Gastroesophageal sphincter (tissue), 4 donors: ENCODE measurements at regions not wholly inside any gene's neighbourhood (a gene's known extent, or its start where the extent isn't known, plus 50 kb on each side); places are given as distances from the start of the nearest gene placed in this dataset.

Source experiments
- ATAC-seq: fragments of 150-250 bp; one replicate; pipeline ENCODE4 v1.9.1; 2016; ENCODE audit warnings: mild to moderate bottlenecking, moderate library complexity
- H3K27ac ChIP-seq, 4 donors: fragments of 200-600 bp; sonication (generic) in 3 of 4; 1 replicate in 3 of 4; 2 replicates in 1 of 4; pipeline ENCODE4 v1.5.1; 2016 to 2019
- H3K27me3 ChIP-seq: fragments of 200-600 bp; sonication (generic); one replicate; pipeline ENCODE4 v1.5.1; 2019
- H3K36me3 ChIP-seq, 2 donors: fragments of 200-600 bp; sonication (generic); one replicate each; pipeline ENCODE4 v1.5.1; 2019; ENCODE audit warnings: control low read depth in 1 of 2
- H3K4me1 ChIP-seq, 3 donors: fragments of 200-600 bp; sonication (generic); 1 replicate in 2 of 3; 2 replicates in 1 of 3; pipeline ENCODE4 v1.5.1; 2016 to 2019; ENCODE audit warnings: control low read depth in 2 of 3
- H3K4me3 ChIP-seq, 2 donors: fragments of 200-600 bp; sonication (generic); one replicate each; pipeline ENCODE4 v1.5.1; 2019; ENCODE audit warnings: mild to moderate bottlenecking in 1 of 2, moderate library complexity in 1 of 2
- H3K9me3 ChIP-seq, 3 donors: fragments of 200-600 bp; sonication (generic); one replicate each; pipeline ENCODE4 v1.5.1; 2017 to 2019; ENCODE audit warnings: control low read depth in 2 of 3
- CTCF ChIP-seq, 4 experiments: fragments of 200-600 bp in 2 of 4; fragments of 450-650 bp in 2 of 4; sonication (generic) in 1 of 4; IDR thresholded peaks; one replicate each; pipeline ENCODE4 v1.5.1; 2017 to 2019; ENCODE audit warnings: antibody characterized with exemption in 4 of 4, mild to moderate bottlenecking in 2 of 4, moderate library complexity in 2 of 4
- EP300 ChIP-seq: sonication (generic); formaldehyde crosslinking; IDR thresholded peaks from one replicate; pipeline ENCODE4 v1.6.1; 2017; ENCODE audit warnings: antibody characterized with exemption, mild to moderate bottlenecking
- POLR2A ChIP-seq, 2 donors: fragments of 450-650 bp; IDR thresholded peaks; one replicate each; pipeline ENCODE4 v1.6.1; 2017; ENCODE audit warnings: antibody characterized with exemption in 2 of 2, mild to moderate bottlenecking in 2 of 2, moderate library complexity in 1 of 2
- POLR2AphosphoS5 ChIP-seq: sonication (generic); formaldehyde crosslinking; IDR thresholded peaks from one replicate; pipeline ENCODE4 v1.6.1; 2017; ENCODE audit warnings: antibody characterized with exemption
- WGBS, 2 donors: methylation state at CpG; one replicate each; pipeline ENCODE4 v1.1.5; 2018; ENCODE audit warnings: low coverage in 1 of 2; 5-methylcytosine and 5-hydroxymethylcytosine counted together

GRCh38 chr5:6826756-6827155 lies 113.5 kb downstream of the TENT4A start:
- Histone ChIP-seq H3K36me3 (no peaks in the 10 kb centered on the region), H3K4me1 (no peaks in the 10 kb centered on the region), H3K9me3 (peaks cover 0 to 4% (median 0%) of the 10 kb centered on the region in 3 donors), H3K27me3 (peaks cover 30% of the 10 kb centered on the region), H3K27ac (no peak overlapping the region), H3K4me3 (no peak overlapping the region)
- WGBS, 2 donors = 73 to 77% methylated on average over 5 to 6 of the region's 6 CpGs
- no peak for TF ChIP-seq CTCF (IDR thresholded peaks at IDR 0.05)
- TF ChIP-seq EP300 = no peak
- no peak for TF ChIP-seq POLR2A (IDR thresholded peaks at IDR 0.05)
- no peak for TF ChIP-seq POLR2AphosphoS5
- ATAC-seq = no peak

GRCh38 chr5:6827526-6828219 lies 114.4 kb downstream of the TENT4A start:
- ATAC-seq = no peak
- Histone ChIP-seq H3K27me3 (peaks cover 27% of the 10 kb centered on the region), H3K4me1 (peaks cover 0 to 5% (median 0%) of the 10 kb centered on the region in 3 donors), H3K27ac (no peak overlapping the region), H3K9me3 (no peaks in the 10 kb centered on the region), H3K4me3 (no peak overlapping the region), H3K36me3 (no peaks in the 10 kb centered on the region)
- 43 to 48% methylated on average over 9 of the region's 9 CpGs for WGBS, 2 donors
- TF ChIP-seq POLR2AphosphoS5 (no peak), POLR2A (IDR thresholded peaks at IDR 0.05) (no peak)

- no peak for TF ChIP-seq EP300
- no peak for TF ChIP-seq POLR2A (IDR thresholded peaks at IDR 0.05)
- TF ChIP-seq CTCF (IDR thresholded peaks at IDR 0.05) = no peak
- no peak for TF ChIP-seq POLR2AphosphoS5
- H3K27me3 ChIP-seq = peaks cover 15% of the 10 kb centered on the region
- WGBS, 2 donors = 52 to 73% methylated on average over 3 to 5 of the region's 5 CpGs
- H3K27ac ChIP-seq = no peak overlapping the region
- no peaks in the 10 kb centered on the region for H3K9me3 ChIP-seq
- ATAC-seq = no peak
- no peak overlapping the region for H3K4me3 ChIP-seq
- peaks cover 0 to 13% (median 0%) of the 10 kb centered on the region in 3 donors for H3K4me1 ChIP-seq
- H3K36me3 ChIP-seq = no peaks in the 10 kb centered on the region
Measured at GRCh38 chr5:6829150-6829784, 116.0 kb downstream of the TENT4A start.

GRCh38 chr5:6830643-6831239 lies 117.5 kb downstream of the TENT4A start:
- ATAC-seq = no peak
- Histone ChIP-seq H3K9me3 (no peaks in the 10 kb centered on the region), H3K27ac (no peak overlapping the region), H3K4me1 (peaks cover 0 to 13% (median 0%) of the 10 kb centered on the region in 3 donors), H3K27me3 (peaks cover 10% of the 10 kb centered on the region), H3K4me3 (no peak overlapping the region), H3K36me3 (no peaks in the 10 kb centered on the region)
- no peak for TF ChIP-seq POLR2A (IDR thresholded peaks at IDR 0.05)
- TF ChIP-seq EP300 = no peak
- TF ChIP-seq CTCF (IDR thresholded peaks at IDR 0.05) = no peak
- no peak for TF ChIP-seq POLR2AphosphoS5
- 78 to 87% methylated on average over 9 of the region's 15 CpGs for WGBS, 2 donors

GRCh38 chr5:6831678-6832671 lies 118.7 kb downstream of the TENT4A start:
- H3K4me3 ChIP-seq = no peak overlapping the region
- peaks cover 4% of the 10 kb centered on the region for H3K27me3 ChIP-seq
- H3K4me1 ChIP-seq = peaks cover 0 to 13% (median 0%) of the 10 kb centered on the region in 3 donors
- ATAC-seq = no peak
- WGBS, 2 donors = 63 to 77% methylated on average over 5 to 7 of the region's 7 CpGs
- H3K27ac ChIP-seq = no peak overlapping the region
- TF ChIP-seq CTCF (IDR thresholded peaks at IDR 0.05) (no peak), POLR2A (IDR thresholded peaks at IDR 0.05) (no peak), EP300 (no peak), POLR2AphosphoS5 (no peak)
- H3K36me3 ChIP-seq = no peaks in the 10 kb centered on the region
- H3K9me3 ChIP-seq = no peaks in the 10 kb centered on the region
